ENCODE measurements at regions not wholly inside any gene's neighbourhood (a gene's known extent, or its start where the extent isn't known, plus 50 kb on each side); places are given as distances from the start of the nearest gene placed in this dataset.

- no peak for TF ChIP-seq CTCF (IDR thresholded peaks at IDR 0.05; ENCODE audit: low read depth, low read length)
- no peak for TF ChIP-seq EZH2phosphoT487 (IDR thresholded peaks at IDR 0.05; ENCODE audit: low read depth)
These were observed 130.3 kb downstream of the ADRA2C start for GRCh38 chr4:3896441-3896840.

All from OCI-LY3 (cell line).